ENCODE measurements at regions not wholly inside any gene's neighbourhood (a gene's known extent, or its start where the extent isn't known, plus 50 kb on each side); places are given as distances from the start of the nearest gene placed in this dataset.

DNA sequence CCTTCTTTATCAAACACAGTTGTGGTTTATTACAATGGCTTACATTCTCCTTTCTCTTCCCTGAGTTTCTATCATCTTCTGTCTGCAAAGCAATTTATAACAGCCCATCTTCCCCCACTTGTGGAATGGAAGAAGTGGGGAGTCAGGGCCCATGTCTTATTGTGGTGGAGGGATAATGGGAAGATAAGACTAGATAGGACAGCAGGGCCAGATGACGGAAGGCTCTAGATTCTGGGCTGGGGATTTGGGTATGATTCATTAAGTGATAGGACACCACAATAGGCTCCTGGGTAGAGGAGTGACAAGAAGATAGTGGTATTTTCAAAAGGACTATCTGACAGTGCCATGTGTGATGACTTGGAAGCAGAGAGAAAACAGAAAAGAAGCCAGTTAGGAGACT lies 450.6 kb downstream of the TTLL7 start:
- TF ChIP-seq TAF1 (IDR thresholded peaks at IDR 0.05; ENCODE audit: borderline replicate concordance, low read depth, low read length) (no peak), POLR2AphosphoS5 (IDR thresholded peaks at IDR 0.05; ENCODE audit: low read depth, low read length) (no peak)
